ENCODE measurements at regions not wholly inside any gene's neighbourhood (a gene's known extent, or its start where the extent isn't known, plus 50 kb on each side); places are given as distances from the start of the nearest gene placed in this dataset.

DNA sequence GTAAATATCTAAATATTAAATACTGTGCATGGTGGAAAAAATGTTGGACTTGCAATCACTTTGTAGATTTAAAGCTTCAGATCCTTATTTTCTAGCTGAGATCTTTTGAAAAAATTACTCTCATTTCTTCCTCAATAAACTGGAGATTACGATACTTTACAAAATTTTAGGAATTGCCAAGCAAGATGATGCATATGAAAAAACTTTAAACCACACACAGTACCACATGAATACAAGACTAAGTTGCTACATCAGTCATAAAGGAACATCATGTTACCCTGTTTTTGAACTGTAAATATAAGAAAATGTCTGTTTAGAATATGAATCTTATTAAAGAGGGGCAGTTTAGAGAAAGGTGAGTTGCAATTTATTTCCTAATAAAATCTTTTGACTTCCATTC is 703.6 kb upstream of the NUDT12 start:
- no peaks in the 10 kb centered on the region for H3K4me1 ChIP-seq
- no peaks in the 10 kb centered on the region for H3K27me3 ChIP-seq
- TF ChIP-seq, protein P1, sequence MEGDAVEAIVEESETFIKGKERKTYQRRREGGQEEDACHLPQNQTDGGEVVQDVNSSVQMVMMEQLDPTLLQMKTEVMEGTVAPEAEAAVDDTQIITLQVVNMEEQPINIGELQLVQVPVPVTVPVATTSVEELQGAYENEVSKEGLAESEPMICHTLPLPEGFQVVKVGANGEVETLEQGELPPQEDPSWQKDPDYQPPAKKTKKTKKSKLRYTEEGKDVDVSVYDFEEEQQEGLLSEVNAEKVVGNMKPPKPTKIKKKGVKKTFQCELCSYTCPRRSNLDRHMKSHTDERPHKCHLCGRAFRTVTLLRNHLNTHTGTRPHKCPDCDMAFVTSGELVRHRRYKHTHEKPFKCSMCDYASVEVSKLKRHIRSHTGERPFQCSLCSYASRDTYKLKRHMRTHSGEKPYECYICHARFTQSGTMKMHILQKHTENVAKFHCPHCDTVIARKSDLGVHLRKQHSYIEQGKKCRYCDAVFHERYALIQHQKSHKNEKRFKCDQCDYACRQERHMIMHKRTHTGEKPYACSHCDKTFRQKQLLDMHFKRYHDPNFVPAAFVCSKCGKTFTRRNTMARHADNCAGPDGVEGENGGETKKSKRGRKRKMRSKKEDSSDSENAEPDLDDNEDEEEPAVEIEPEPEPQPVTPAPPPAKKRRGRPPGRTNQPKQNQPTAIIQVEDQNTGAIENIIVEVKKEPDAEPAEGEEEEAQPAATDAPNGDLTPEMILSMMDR (IDR thresholded peaks at IDR 0.05), result no peak
- H3K36me3 ChIP-seq, result no peaks in the 10 kb centered on the region
- no peak for DNase-seq (ENCODE audit: low spot score)
- H3K9me3 ChIP-seq, result no peaks in the 10 kb centered on the region
- H3K27ac ChIP-seq, result no peak overlapping the region
- H3K4me3 ChIP-seq, result no peak overlapping the region

DNA sequence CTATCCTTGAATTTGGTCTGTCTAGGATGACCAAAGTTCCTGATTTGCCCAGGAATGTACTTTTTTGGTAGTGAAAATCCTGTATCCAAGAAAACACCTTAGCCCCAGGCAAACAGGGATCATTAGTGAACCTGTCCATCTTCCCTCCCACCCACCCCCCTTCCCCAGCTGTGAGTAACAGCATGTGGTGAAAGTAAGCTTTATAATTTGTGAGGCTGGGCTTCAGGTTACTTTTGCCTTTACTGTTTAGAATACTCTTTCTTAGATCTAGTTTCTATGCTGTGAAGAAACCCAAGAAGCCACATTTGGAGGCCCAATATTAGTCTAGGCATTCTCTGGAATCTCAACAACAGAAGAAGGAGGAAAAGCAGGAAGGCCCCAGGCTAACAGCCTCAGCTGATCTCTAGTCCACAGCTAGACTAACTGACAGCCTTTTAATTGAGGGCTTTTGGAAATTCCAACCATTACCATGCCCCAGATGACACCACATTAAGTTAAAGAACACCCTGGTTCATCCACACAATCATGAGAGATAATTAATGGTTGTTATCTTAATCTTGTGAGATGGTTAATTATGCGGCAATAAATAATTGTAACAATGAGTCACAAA is 703.0 kb upstream of the NUDT12 start:
- TF ChIP-seq, protein P1 (IDR thresholded peaks at IDR 0.05), result no peak
- H3K9me3 ChIP-seq, result no peaks in the 10 kb centered on the region
- no peak overlapping the region for H3K27ac ChIP-seq
- no peak overlapping the region for H3K4me3 ChIP-seq
- H3K27me3 ChIP-seq, result no peaks in the 10 kb centered on the region
- H3K36me3 ChIP-seq, result no peaks in the 10 kb centered on the region
- DNase-seq (ENCODE audit: low spot score), result no peak
- H3K4me1 ChIP-seq, result no peaks in the 10 kb centered on the region

DNA sequence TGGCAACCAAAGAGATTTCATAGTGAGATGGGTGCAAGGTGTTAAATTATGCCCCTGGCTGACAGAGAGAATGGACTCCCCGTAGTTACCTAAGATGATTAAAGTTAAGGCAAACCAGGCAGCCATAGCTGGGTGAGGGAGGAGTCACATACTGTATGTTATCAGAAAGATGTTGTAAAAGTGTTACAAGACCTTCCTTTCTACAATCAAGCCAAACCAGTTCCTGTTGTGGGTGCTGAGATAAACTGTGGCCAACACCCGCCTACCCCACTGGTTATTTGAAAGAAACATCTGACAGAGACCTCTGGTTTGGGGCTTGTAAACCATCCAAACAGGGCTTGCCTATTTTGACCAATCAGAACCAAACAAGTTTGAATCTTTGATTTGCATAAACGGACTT is 684.7 kb upstream of the NUDT12 start:
- Histone ChIP-seq H3K4me3 (no peak overlapping the region), H3K27me3 (no peaks in the 10 kb centered on the region), H3K36me3 (no peaks in the 10 kb centered on the region), H3K9me3 (peaks cover 0 to 4% of the 10 kb centered on the region in 2 donors), H3K4me1 (no peaks in the 10 kb centered on the region), H3K27ac (no peak overlapping the region)
- TF ChIP-seq, protein P1 (IDR thresholded peaks at IDR 0.05), result no peak
- DNase-seq (ENCODE audit: low spot score), result no peak

DNA sequence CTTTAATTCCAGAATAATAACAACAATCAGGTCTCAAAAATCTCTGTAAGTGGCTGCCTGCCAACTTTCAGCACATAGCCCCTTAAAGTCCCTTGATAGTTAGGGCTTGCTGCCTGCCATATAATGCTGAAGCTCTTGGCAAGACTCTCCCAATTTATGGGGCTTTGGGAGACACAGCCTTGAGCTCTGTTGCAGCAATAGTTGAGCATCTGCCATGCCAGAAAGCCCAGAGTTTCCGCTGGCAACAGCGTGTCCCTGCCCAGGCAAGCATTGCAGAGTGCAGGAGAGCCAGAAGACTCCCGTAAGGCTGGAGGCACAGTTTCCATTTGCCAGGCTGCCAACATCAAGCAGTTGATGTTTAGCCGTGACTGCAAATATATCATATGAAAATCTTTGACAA is 678.5 kb upstream of the NUDT12 start:
- H3K9me3 ChIP-seq, result no peaks in the 10 kb centered on the region
- TF ChIP-seq, protein P1 (IDR thresholded peaks at IDR 0.05), result no peak
- H3K36me3 ChIP-seq, result no peaks in the 10 kb centered on the region
- DNase-seq (ENCODE audit: low spot score), result peak; percentile 54
- H3K27me3 ChIP-seq, result no peaks in the 10 kb centered on the region
- no peak overlapping the region for H3K4me3 ChIP-seq
- H3K4me1 ChIP-seq, result no peaks in the 10 kb centered on the region
- H3K27ac ChIP-seq, result no peak overlapping the region

DNA sequence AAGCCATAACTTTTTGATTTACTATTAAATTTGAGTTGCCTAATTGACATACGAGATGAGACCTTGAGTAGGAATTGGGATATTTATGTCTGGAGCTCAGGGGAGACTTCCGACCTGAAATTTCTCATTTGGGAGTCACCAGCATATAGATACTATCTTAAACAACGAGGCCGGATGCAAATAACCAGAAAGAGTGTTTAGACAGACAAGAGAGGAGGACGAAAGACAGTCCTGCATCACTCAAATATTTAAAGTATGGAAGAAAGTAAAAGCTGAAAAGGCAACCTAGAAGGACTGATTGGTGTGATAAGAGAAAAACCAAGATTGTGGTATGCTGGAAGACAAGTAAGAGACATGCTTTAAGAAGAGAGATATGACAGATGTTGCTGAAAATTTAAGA is 675.0 kb upstream of the NUDT12 start:
- Histone ChIP-seq H3K4me3 (no peak overlapping the region), H3K9me3 (no peaks in the 10 kb centered on the region), H3K27me3 (no peaks in the 10 kb centered on the region), H3K36me3 (no peaks in the 10 kb centered on the region), H3K4me1 (no peaks in the 10 kb centered on the region), H3K27ac (no peak overlapping the region)
- no peak for DNase-seq (ENCODE audit: low spot score)
- TF ChIP-seq, protein P1 (IDR thresholded peaks at IDR 0.05), result no peak
